OCI-LY3 (cell line): ENCODE measurements at regions not wholly inside any gene's neighbourhood (a gene's known extent, or its start where the extent isn't known, plus 50 kb on each side); places are given as distances from the start of the nearest gene placed in this dataset.

Experiments used
- EZH2phosphoT487 ChIP-seq: fragments of 200-600 bp; shearing (Covaris generic); IDR thresholded peaks from 2 replicates; pipeline ENCODE4 v1.6.1; 2018; ENCODE audit warnings: antibody characterized with exemption, mixed run types, low read depth
- TF ChIP-seq, protein P1 (sequence below): fragments of 200-600, 300-600 bp; sonication (generic); IDR thresholded peaks from 2 replicates; pipeline ENCODE4 v1.5.1; 2014; ENCODE audit warnings: antibody characterized with exemption, low read length, low read depth

DNA sequence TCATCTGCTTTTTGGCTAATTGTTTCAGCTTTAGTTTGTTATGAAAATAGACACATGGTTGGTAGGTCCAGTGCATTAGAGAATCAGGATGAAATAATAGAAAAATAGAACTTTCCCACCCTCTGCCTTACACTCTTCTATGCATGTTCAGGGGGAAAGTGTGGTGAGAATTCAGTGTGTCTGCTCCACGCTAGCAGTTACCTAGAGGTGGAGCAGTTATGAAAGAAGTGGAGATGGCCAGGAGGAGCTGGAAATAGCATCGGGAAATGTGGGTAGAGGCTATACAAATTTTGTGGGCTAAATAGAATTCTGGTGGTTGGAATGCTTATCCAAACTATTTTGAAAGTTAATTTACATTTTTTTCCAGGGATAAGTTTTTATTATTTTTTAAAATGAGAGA is 91.4 kb upstream of the MAD2L1 start:
- TF ChIP-seq, protein P1, sequence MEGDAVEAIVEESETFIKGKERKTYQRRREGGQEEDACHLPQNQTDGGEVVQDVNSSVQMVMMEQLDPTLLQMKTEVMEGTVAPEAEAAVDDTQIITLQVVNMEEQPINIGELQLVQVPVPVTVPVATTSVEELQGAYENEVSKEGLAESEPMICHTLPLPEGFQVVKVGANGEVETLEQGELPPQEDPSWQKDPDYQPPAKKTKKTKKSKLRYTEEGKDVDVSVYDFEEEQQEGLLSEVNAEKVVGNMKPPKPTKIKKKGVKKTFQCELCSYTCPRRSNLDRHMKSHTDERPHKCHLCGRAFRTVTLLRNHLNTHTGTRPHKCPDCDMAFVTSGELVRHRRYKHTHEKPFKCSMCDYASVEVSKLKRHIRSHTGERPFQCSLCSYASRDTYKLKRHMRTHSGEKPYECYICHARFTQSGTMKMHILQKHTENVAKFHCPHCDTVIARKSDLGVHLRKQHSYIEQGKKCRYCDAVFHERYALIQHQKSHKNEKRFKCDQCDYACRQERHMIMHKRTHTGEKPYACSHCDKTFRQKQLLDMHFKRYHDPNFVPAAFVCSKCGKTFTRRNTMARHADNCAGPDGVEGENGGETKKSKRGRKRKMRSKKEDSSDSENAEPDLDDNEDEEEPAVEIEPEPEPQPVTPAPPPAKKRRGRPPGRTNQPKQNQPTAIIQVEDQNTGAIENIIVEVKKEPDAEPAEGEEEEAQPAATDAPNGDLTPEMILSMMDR = no peak
- TF ChIP-seq EZH2phosphoT487 = no peak
